B cell (primary cell): ENCODE measurements at regions not wholly inside any gene's neighbourhood (a gene's known extent, or its start where the extent isn't known, plus 50 kb on each side); places are given as distances from the start of the nearest gene placed in this dataset.

Experiments used
- ATAC-seq: fragments of 200-7000 bp; cut with Tn5 transposase; one replicate; pipeline ENCODE4 v1.10.0; 2021; ENCODE audit warnings: low read depth, mild to moderate bottlenecking, moderate number of reproducible peaks, moderate library complexity
- CTCF ChIA-PET: fragments of 350-600 bp; sonication (Branson Sonifier 250); formaldehyde crosslinking; loops from one replicate; lab custom pipeline; 2021; ENCODE audit warnings: antibody characterized with exemption, inconsistent platforms; lab: Charles Lee
- POLR2A ChIA-PET: fragments of 350-600 bp; sonication (Branson Sonifier 250); formaldehyde crosslinking; loops from one replicate; lab custom pipeline; 2021; ENCODE audit warnings: antibody characterized with exemption; lab: Charles Lee
- DNase-seq: peaks from one replicate; pipeline ENCODE4 v3.0.0; 2013
- H2AFZ ChIP-seq: 2 replicates; pipeline ENCODE4 v1.6.1; 2012; ENCODE audit warnings: mild to moderate bottlenecking, low read depth, low read length; ENCODE audit not compliant: insufficient read depth, poor library complexity, severe bottlenecking
- H3K27ac ChIP-seq, 2 donors: 1 replicate in 1 of 2; 2 replicates in 1 of 2; pipeline ENCODE4 v1.5.1; 2012 to 2013; ENCODE audit warnings: low read length in 2 of 2, mild to moderate bottlenecking in 2 of 2, moderate library complexity in 1 of 2
- H3K27me3 ChIP-seq, 4 experiments: fragments of 200-600 bp in 1 of 4; sonication (generic) in 1 of 4; replicated peaks in 1 of 4; 1 replicate in 2 of 4; 2 replicates in 2 of 4; pipeline versions ENCODE4 v1.6.1 to v1.7.0; 2013 to 2016; ENCODE audit warnings: low read length in 3 of 4, mild to moderate bottlenecking in 2 of 4, mixed read lengths in 1 of 4, moderate library complexity in 1 of 4; ENCODE audit not compliant: insufficient read depth in 4 of 4, control insufficient read depth in 3 of 4; ENCODE audit errors: control extremely low read depth in 1 of 4
- H3K36me3 ChIP-seq, 2 experiments: replicated peaks in 1 of 2; 1 replicate in 1 of 2; 2 replicates in 1 of 2; pipeline versions ENCODE4 v1.6.1 to v1.7.1; 2013; ENCODE audit warnings: low read length in 1 of 2; ENCODE audit not compliant: insufficient read depth in 2 of 2, control insufficient read depth in 1 of 2; ENCODE audit errors: control extremely low read depth in 1 of 2, extremely low read depth in 1 of 2
- H3K4me1 ChIP-seq, 2 donors: fragments of 200-600 bp in 1 of 2; sonication (generic) in 1 of 2; 1 replicate in 1 of 2; 2 replicates in 1 of 2; pipeline versions ENCODE4 v1.5.1 to v1.6.1; 2013 to 2017; ENCODE audit warnings: low read length in 2 of 2; ENCODE audit not compliant: control insufficient read depth in 2 of 2, insufficient read depth in 2 of 2
- H3K4me2 ChIP-seq: replicated peaks from 2 replicates; pipeline ENCODE3; 2012; ENCODE audit warnings: mild to moderate bottlenecking, low read depth, low read length; ENCODE audit not compliant: poor library complexity, severe bottlenecking
- H3K4me3 ChIP-seq, 5 experiments: fragments of 200-600 bp in 1 of 5; sonication (generic) in 1 of 5; 1 replicate in 3 of 5; 2 replicates in 2 of 5; pipeline versions ENCODE4 v1.5.1 to v1.7.0; 2011 to 2016; ENCODE audit warnings: low read length in 4 of 5, mild to moderate bottlenecking in 4 of 5, low read depth in 2 of 5, control low read depth in 1 of 5, moderate library complexity in 1 of 5; ENCODE audit not compliant: insufficient read depth in 1 of 5; ENCODE audit errors: control extremely low read depth in 1 of 5, extremely low read depth in 1 of 5
- H3K79me2 ChIP-seq: fragments of 200-600 bp; sonication (generic); one replicate; pipeline ENCODE4 v1.6.0; 2016; ENCODE audit warnings: low read length; ENCODE audit not compliant: control insufficient read depth, insufficient read depth
- H3K9ac ChIP-seq: fragments of 200-600 bp; sonication (generic); 2 replicates; pipeline ENCODE4 v1.6.1; 2017; ENCODE audit warnings: mild to moderate bottlenecking, low read length, moderate library complexity
- H3K9me3 ChIP-seq, 3 donors: one replicate each; pipeline versions ENCODE4 v1.6.1 to v1.7.1; 2013; ENCODE audit warnings: low read length in 2 of 3; ENCODE audit not compliant: control insufficient read depth in 2 of 3, insufficient read depth in 1 of 3; ENCODE audit errors: control extremely low read depth in 1 of 3
- H4K20me1 ChIP-seq: 2 replicates; pipeline ENCODE4 v1.6.0; 2012; ENCODE audit warnings: mild to moderate bottlenecking, low read length; ENCODE audit not compliant: insufficient read depth, control insufficient read depth, poor library complexity, severe bottlenecking
- H3K27ac Mint-ChIP-seq: one replicate; pipeline ENCODE4 v1.8.0; 2021; ENCODE audit warnings: mixed read lengths
- H3K27me3 Mint-ChIP-seq: one replicate; pipeline ENCODE4 v1.8.0; 2021; ENCODE audit warnings: mixed read lengths
- H3K4me1 Mint-ChIP-seq: one replicate; pipeline ENCODE4 v1.8.0; 2021; ENCODE audit warnings: mixed read lengths
- H3K4me3 Mint-ChIP-seq: one replicate; pipeline ENCODE4 v1.8.0; 2021; ENCODE audit warnings: mixed read lengths
- H3K9me3 Mint-ChIP-seq: one replicate; pipeline ENCODE4 v1.8.0; 2022; ENCODE audit warnings: mixed read lengths; ENCODE audit not compliant: insufficient read depth
- EZH2 ChIP-seq: IDR thresholded peaks from 2 replicates; pipeline ENCODE4 v1.6.1; 2012; ENCODE audit warnings: borderline replicate concordance, low read depth, mild to moderate bottlenecking, moderate library complexity, low read length; ENCODE audit not compliant: insufficient read depth, poor library complexity, severe bottlenecking
- WGBS: methylation state at CpG from one replicate; pipeline ENCODE4 v1.1.5; 2013; ENCODE audit warnings: missing lambda C conversion rate; ENCODE audit not compliant: insufficient coverage; 5-methylcytosine and 5-hydroxymethylcytosine counted together
- intact Hi-C: fragments of 100-400 bp; cut with micrococcal nuclease; formaldehyde crosslinking; loops from one replicate; pipeline ENCODE4 v1.10.0; 2022
- TF ChIP-seq, protein P1 (sequence below): fragments of 200-600 bp; IDR thresholded peaks from one replicate; pipeline ENCODE4 v1.8.0; 2022; ENCODE audit warnings: antibody characterized with exemption, mild to moderate bottlenecking

DNA sequence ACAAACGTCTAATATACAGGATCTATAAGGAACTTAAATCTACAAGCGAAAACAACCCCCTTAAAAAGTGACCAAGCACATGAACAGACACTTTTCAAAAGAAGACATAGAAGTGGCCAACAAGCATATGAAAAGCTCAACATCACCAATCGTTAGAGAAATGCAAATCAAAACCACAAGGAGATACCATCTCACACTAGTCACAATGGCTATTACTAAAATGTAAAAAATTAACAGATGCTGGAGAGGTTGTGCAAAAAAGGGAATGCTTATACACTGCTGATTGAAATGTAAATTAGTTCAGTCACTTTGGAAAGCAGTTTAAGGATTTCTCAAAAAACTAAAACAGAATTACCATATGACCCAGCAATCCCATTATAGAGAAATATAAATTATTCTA is 1148.5 kb upstream of the FAM98A start:
- H3K4me3 ChIP-seq, result no peak overlapping the region
- no peak for DNase-seq
- H3K9me3 ChIP-seq, result peaks cover 0 to 1% (median 0%) of the 10 kb centered on the region in 3 donors
- no peak overlapping the region for H2AFZ ChIP-seq
- H3K9me3 Mint-ChIP-seq, result peaks cover 3% of the 10 kb centered on the region
- no peaks in the 10 kb centered on the region for H3K4me1 Mint-ChIP-seq
- no peak overlapping the region for H3K9ac ChIP-seq
- H3K36me3 ChIP-seq, result no peaks in the 10 kb centered on the region
- no peak overlapping the region for H3K4me3 Mint-ChIP-seq
- H3K79me2 ChIP-seq, result no peaks in the 10 kb centered on the region
- POLR2A ChIA-PET, result no interaction called here
- 86% methylated on average over 2 of the region's 3 CpGs for WGBS
- no peak overlapping the region for H3K27ac ChIP-seq
- ATAC-seq, result no peak
- intact Hi-C loops, result no loop called here
- no peaks in the 10 kb centered on the region for H4K20me1 ChIP-seq
- CTCF ChIA-PET, result no interaction called here
- no peaks in the 10 kb centered on the region for H3K27me3 Mint-ChIP-seq
- TF ChIP-seq EZH2, result no peak
- TF ChIP-seq, protein P1, sequence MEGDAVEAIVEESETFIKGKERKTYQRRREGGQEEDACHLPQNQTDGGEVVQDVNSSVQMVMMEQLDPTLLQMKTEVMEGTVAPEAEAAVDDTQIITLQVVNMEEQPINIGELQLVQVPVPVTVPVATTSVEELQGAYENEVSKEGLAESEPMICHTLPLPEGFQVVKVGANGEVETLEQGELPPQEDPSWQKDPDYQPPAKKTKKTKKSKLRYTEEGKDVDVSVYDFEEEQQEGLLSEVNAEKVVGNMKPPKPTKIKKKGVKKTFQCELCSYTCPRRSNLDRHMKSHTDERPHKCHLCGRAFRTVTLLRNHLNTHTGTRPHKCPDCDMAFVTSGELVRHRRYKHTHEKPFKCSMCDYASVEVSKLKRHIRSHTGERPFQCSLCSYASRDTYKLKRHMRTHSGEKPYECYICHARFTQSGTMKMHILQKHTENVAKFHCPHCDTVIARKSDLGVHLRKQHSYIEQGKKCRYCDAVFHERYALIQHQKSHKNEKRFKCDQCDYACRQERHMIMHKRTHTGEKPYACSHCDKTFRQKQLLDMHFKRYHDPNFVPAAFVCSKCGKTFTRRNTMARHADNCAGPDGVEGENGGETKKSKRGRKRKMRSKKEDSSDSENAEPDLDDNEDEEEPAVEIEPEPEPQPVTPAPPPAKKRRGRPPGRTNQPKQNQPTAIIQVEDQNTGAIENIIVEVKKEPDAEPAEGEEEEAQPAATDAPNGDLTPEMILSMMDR, result no peak
- no peaks in the 10 kb centered on the region for H3K27me3 ChIP-seq
- no peaks in the 10 kb centered on the region for H3K4me1 ChIP-seq
- no peak overlapping the region for H3K4me2 ChIP-seq
- no peak overlapping the region for H3K27ac Mint-ChIP-seq

DNA sequence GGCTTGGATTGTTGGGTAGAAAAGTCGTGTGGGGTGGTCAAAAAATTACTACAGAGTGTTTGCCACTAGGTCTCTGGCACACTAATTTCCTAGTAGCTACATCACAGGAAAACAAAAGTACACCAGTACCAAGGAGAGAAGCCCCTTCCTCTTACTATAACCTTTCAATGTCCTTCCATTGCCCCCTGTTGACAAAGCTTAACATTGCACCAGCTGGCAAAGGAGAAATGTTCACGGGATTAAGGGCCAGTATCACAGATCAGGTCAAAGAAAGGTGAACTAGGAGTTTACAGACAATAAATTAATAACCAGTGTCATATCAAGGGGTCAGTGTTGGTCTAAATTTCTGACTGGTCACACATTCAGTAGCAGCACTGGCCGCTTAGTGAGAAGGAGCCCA is 1139.6 kb upstream of the FAM98A start:
- Histone ChIP-seq H3K27ac (no peak overlapping the region), H3K4me1 (no peaks in the 10 kb centered on the region), H3K36me3 (no peaks in the 10 kb centered on the region), H3K27me3 (no peaks in the 10 kb centered on the region), H4K20me1 (no peaks in the 10 kb centered on the region), H3K79me2 (no peaks in the 10 kb centered on the region), H3K9me3 (no peaks in the 10 kb centered on the region), H3K9ac (no peak overlapping the region), H3K4me3 (no peak overlapping the region), H2AFZ (no peak overlapping the region), H3K4me2 (no peak overlapping the region)
- H3K4me1 Mint-ChIP-seq, result no peaks in the 10 kb centered on the region
- no peak overlapping the region for H3K27ac Mint-ChIP-seq
- WGBS, result 10% methylated on average over 2 of the region's 3 CpGs
- intact Hi-C loops, result no loop called here
- DNase-seq (no peak), ATAC-seq (no peak)
- TF ChIP-seq EZH2, result no peak
- TF ChIP-seq, protein P1, result no peak
- H3K4me3 Mint-ChIP-seq, result no peak overlapping the region
- no peaks in the 10 kb centered on the region for H3K9me3 Mint-ChIP-seq
- no peaks in the 10 kb centered on the region for H3K27me3 Mint-ChIP-seq
- ChIA-PET POLR2A (no interaction called here), CTCF (no interaction called here)
